ENCODE measurements at regions not wholly inside any gene's neighbourhood (a gene's known extent, or its start where the extent isn't known, plus 50 kb on each side); places are given as distances from the start of the nearest gene placed in this dataset.

DNA sequence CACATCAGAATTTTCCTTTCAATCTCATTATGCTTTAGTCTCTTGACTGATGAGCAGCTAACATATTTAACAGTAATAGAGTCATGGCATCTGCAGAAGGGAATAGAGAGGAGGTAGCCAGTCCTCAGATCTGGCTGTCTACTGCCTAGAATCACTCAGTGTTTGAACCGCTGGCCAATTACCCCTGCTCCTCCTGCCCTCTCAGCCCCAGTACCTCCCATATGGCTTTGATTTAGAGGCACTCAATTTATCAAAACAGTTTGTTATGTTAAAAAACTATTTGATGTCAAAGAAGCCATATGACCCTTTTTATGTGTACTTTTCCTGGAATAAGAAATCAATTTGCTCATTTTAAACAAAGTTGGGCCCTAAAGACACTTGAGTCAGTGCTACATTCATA lies 355.2 kb downstream of the CMPK2 start:
- no peak overlapping the region for H3K9ac ChIP-seq (ENCODE audit: low read length)
- ATAC-seq (no peak), DNase-seq (ENCODE audit: low read depth, low spot score) (no peak)
- RAD21 ChIA-PET (ENCODE audit: low non-redundant PET in 1 of 2, low total read pairs in 2 of 2, uncharacterized antibody in 2 of 2, unreplicated experiment in 2 of 2), result no interaction called here
- CTCF ChIA-PET, result no interaction called here
- H3K4me1 ChIP-seq (ENCODE audit: control insufficient read depth in 1 of 2, insufficient read depth in 2 of 2, low read length in 2 of 2), result peaks cover 0 to 14% of the 10 kb centered on the region in 2 experiments; a peak in 3 of 4 replicates
- H3K79me2 ChIP-seq (ENCODE audit: insufficient read depth, low read length), result no peaks in the 10 kb centered on the region
- no peak overlapping the region for H2AFZ ChIP-seq (ENCODE audit: low read depth, low read length, poor library complexity, severe bottlenecking)
- H4K20me1 ChIP-seq (ENCODE audit: insufficient read depth), result no peaks in the 10 kb centered on the region
- H3K27me3 ChIP-seq (ENCODE audit: insufficient read depth, low read length), result no peaks in the 10 kb centered on the region
- H3K4me3 ChIP-seq (replicated peaks in 1 of 2; ENCODE audit: low read depth in 1 of 2, low read length in 2 of 2), result no peak overlapping the region
- H3K4me2 ChIP-seq (ENCODE audit: low read length), result no peak overlapping the region
- H3K9me3 ChIP-seq (ENCODE audit: control insufficient read depth in 1 of 2, insufficient read depth in 1 of 2, low read depth in 1 of 2, low read length in 2 of 2), result peaks cover 0 to 4% of the 10 kb centered on the region in 2 experiments; a peak in 1 of 4 replicates
- POLR2A ChIA-PET, result no interaction called here
- H3K27ac ChIP-seq (ENCODE audit: low read depth, low read length), result no peak overlapping the region
- no TSS peak for BruUV-seq (replicated peaks)
- H3K36me3 ChIP-seq (ENCODE audit: control insufficient read depth in 1 of 2, insufficient read depth in 2 of 2, low read length in 2 of 2), result no peaks in the 10 kb centered on the region
- no peaks in the 10 kb centered on the region for H3K9me2 ChIP-seq (ENCODE audit: insufficient read depth)
- no peak for TF ChIP-seq JUND (IDR thresholded peaks at IDR 0.05)
- TF ChIP-seq TCF7L2 (IDR thresholded peaks at IDR 0.05; ENCODE audit: borderline replicate concordance, extremely low read depth, insufficient read depth, insufficient read length), result no peak
- TF ChIP-seq SIN3A (IDR thresholded peaks at IDR 0.05; ENCODE audit: low read depth), result no peak
- no peak for TF ChIP-seq MAX (IDR thresholded peaks at IDR 0.05)
- no peak for TF ChIP-seq ZNF274 (IDR thresholded peaks at IDR 0.05; ENCODE audit: low read depth, low read length)
- TF ChIP-seq EZH2phosphoT487 (IDR thresholded peaks at IDR 0.05; ENCODE audit: borderline replicate concordance), result no peak
- no peak for TF ChIP-seq CTCF (IDR thresholded peaks at IDR 0.05 in 2 of 3, conservative IDR thresholded peaks at IDR 0.05 in 1 of 3; ENCODE audit: borderline replicate concordance in 1 of 3, insufficient read depth in 1 of 3, low read depth in 2 of 3, low read length in 2 of 3)
- intact Hi-C loops (cut with micrococcal nuclease), result no loop called here

DNA sequence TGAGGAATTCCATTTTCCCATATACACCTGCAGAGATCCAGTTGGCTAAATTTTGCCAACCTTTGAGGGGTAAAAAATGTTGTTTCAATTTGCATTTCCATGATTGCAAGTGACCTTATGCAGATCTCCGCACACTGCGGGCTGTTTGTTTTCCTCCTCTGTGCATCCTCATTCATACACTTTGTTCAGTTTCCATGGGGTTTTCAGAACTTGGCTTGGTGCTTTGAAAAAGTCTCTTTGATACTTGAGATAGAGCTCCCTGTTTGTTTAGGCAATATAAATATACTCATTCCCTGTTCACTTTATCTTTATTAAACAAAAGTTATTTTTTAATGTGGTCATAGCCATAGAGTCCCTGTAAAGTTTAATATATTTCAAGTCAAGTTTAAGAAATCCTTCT lies 353.1 kb downstream of the CMPK2 start:
- H3K27me3 ChIP-seq (ENCODE audit: insufficient read depth, low read length), result no peaks in the 10 kb centered on the region
- no peak overlapping the region for H3K27ac ChIP-seq (ENCODE audit: low read depth, low read length)
- POLR2A ChIA-PET, result no interaction called here
- no peaks in the 10 kb centered on the region for H3K4me1 ChIP-seq (ENCODE audit: control insufficient read depth in 1 of 2, insufficient read depth in 2 of 2, low read length in 2 of 2)
- DNase-seq (ENCODE audit: low read depth, low spot score) (no peak), ATAC-seq (no peak)
- no peaks in the 10 kb centered on the region for H3K36me3 ChIP-seq (ENCODE audit: control insufficient read depth in 1 of 2, insufficient read depth in 2 of 2, low read length in 2 of 2)
- H3K9ac ChIP-seq (ENCODE audit: low read length), result no peak overlapping the region
- no peaks in the 10 kb centered on the region for H3K9me2 ChIP-seq (ENCODE audit: insufficient read depth)
- RAD21 ChIA-PET (ENCODE audit: low non-redundant PET in 1 of 2, low total read pairs in 2 of 2, uncharacterized antibody in 2 of 2, unreplicated experiment in 2 of 2), result no interaction called here
- CTCF ChIA-PET, result no interaction called here
- no peaks in the 10 kb centered on the region for H4K20me1 ChIP-seq (ENCODE audit: insufficient read depth)
- no peak overlapping the region for H3K4me3 ChIP-seq (replicated peaks in 1 of 2; ENCODE audit: low read depth in 1 of 2, low read length in 2 of 2)
- TF ChIP-seq JUND (IDR thresholded peaks at IDR 0.05) (no peak), TCF7L2 (IDR thresholded peaks at IDR 0.05; ENCODE audit: borderline replicate concordance, extremely low read depth, insufficient read depth, insufficient read length) (no peak), EZH2phosphoT487 (IDR thresholded peaks at IDR 0.05; ENCODE audit: borderline replicate concordance) (no peak), ZNF274 (IDR thresholded peaks at IDR 0.05; ENCODE audit: low read depth, low read length) (no peak), ELF1 (IDR thresholded peaks at IDR 0.05; ENCODE audit: borderline replicate concordance, low read depth) (no peak), EGR1 (IDR thresholded peaks at IDR 0.05; ENCODE audit: low read depth) (no peak), SIN3A (IDR thresholded peaks at IDR 0.05; ENCODE audit: low read depth) (no peak), POLR2AphosphoS5 (IDR thresholded peaks at IDR 0.05; ENCODE audit: low read depth, low read length) (no peak), SRF (IDR thresholded peaks at IDR 0.05; ENCODE audit: low read depth) (no peak), RAD21 (IDR thresholded peaks at IDR 0.05; ENCODE audit: low read depth) (no peak), YY1 (IDR thresholded peaks at IDR 0.05; ENCODE audit: extremely low read depth, insufficient replicate concordance, low read depth, low read length) (no peak)
- TF ChIP-seq, protein P1, sequence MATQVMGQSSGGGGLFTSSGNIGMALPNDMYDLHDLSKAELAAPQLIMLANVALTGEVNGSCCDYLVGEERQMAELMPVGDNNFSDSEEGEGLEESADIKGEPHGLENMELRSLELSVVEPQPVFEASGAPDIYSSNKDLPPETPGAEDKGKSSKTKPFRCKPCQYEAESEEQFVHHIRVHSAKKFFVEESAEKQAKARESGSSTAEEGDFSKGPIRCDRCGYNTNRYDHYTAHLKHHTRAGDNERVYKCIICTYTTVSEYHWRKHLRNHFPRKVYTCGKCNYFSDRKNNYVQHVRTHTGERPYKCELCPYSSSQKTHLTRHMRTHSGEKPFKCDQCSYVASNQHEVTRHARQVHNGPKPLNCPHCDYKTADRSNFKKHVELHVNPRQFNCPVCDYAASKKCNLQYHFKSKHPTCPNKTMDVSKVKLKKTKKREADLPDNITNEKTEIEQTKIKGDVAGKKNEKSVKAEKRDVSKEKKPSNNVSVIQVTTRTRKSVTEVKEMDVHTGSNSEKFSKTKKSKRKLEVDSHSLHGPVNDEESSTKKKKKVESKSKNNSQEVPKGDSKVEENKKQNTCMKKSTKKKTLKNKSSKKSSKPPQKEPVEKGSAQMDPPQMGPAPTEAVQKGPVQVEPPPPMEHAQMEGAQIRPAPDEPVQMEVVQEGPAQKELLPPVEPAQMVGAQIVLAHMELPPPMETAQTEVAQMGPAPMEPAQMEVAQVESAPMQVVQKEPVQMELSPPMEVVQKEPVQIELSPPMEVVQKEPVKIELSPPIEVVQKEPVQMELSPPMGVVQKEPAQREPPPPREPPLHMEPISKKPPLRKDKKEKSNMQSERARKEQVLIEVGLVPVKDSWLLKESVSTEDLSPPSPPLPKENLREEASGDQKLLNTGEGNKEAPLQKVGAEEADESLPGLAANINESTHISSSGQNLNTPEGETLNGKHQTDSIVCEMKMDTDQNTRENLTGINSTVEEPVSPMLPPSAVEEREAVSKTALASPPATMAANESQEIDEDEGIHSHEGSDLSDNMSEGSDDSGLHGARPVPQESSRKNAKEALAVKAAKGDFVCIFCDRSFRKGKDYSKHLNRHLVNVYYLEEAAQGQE (IDR thresholded peaks at IDR 0.05; ENCODE audit: low read depth), result no peak
- TF ChIP-seq, protein P2, sequence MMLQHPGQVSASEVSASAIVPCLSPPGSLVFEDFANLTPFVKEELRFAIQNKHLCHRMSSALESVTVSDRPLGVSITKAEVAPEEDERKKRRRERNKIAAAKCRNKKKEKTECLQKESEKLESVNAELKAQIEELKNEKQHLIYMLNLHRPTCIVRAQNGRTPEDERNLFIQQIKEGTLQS (IDR thresholded peaks at IDR 0.05), result no peak
- BruUV-seq (replicated peaks), result no TSS peak
- H3K79me2 ChIP-seq (ENCODE audit: insufficient read depth, low read length), result no peaks in the 10 kb centered on the region
- H3K9me3 ChIP-seq (ENCODE audit: control insufficient read depth in 1 of 2, insufficient read depth in 1 of 2, low read depth in 1 of 2, low read length in 2 of 2), result peaks cover 0 to 4% of the 10 kb centered on the region in 2 experiments; a peak in 1 of 4 replicates
- no peak overlapping the region for H3K4me2 ChIP-seq (ENCODE audit: low read length)
- no peak overlapping the region for H2AFZ ChIP-seq (ENCODE audit: low read depth, low read length, poor library complexity, severe bottlenecking)
- intact Hi-C loops (cut with micrococcal nuclease), result no loop called here

Data from HCT116 (cell line).